Posterior cingulate gyrus (tissue), 11 donors: ENCODE measurements at regions not wholly inside any gene's neighbourhood (a gene's known extent, or its start where the extent isn't known, plus 50 kb on each side); places are given as distances from the start of the nearest gene placed in this dataset.

Source experiments
- DNase-seq, 10 donors: peaks; one replicate each; pipeline versions ENCODE4 v3.0.0 to v3.0.0-alpha.2; 2020 to 2021; ENCODE audit warnings: mixed read lengths in 3 of 10
- intact Hi-C: fragments of 100-400 bp; cut with DNase I; formaldehyde crosslinking; loops from one replicate; pipeline ENCODE4 v1.15.1; 2023

- intact Hi-C loops = loop anchor here (5.0 to 10.0 kb wide), 2 partner anchors 250 to 538 kb away; no protein-coding TSS in a partner anchor
- peak in 8 of 10 donors; percentile 17 to 86 (median 54) for DNase-seq
These were observed 124.2 kb downstream of the TMEM161B start for GRCh38 chr5:88144219-88145001.

DNA sequence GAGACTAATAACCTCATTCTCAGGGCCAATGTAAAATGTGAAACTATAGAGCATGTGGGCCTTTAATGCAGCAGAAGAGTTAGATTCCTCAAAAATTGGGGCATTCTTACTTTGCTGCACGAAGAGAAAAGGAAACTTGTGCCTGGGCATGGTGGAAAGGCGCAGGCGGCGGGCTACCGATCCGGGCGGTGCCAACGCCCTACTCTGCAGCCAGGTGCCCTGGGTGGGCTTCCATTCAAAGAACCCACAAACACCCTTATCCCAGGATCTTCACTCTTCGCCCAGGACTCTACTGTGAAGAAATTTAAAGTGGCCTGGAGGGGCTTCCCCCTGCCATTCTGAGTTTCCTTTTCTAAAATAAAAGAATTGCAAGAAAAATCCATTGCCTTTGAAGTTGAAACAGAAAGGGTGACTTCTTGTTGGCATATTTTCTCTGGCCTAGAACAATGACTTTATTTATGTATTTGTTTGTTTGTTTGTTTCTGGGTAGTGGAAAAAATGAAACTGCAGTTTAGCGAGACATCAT, 124.9 kb downstream of the TMEM161B start:
- peak in 4 of 10 donors; percentile 29 to 83 (median 56) for DNase-seq

GRCh38 chr5:88142886-88143692, 125.6 kb downstream of the TMEM161B start:
- DNase-seq = peak in 8 of 10 donors; percentile 19 to 86 (median 42)
- intact Hi-C loops = loop anchor here (5.0 to 10.0 kb wide), 2 partner anchors 252 to 539 kb away; no protein-coding TSS in a partner anchor

More for the DNA sequence above, 124.9 kb downstream of the TMEM161B start:
- intact Hi-C loops = loop anchor here (5.0 to 10.0 kb wide), 2 partner anchors 251 to 539 kb away; no protein-coding TSS in a partner anchor

DNA sequence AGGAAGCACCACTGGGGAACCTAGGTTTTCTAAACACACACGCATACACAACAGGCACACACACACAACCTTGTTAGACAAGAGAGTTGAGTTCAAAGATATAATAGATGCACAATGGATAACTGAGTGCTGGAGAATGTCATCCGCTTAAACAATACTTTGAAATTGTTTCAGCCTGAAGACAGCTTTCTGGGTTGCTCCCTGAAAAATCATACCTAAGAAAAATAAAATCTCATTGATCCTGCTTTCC, 126.1 kb downstream of the TMEM161B start:
- no peak for DNase-seq
- intact Hi-C loops = loop anchor here (5.0 to 10.0 kb wide), 2 partner anchors 252 to 540 kb away; no protein-coding TSS in a partner anchor

DNA sequence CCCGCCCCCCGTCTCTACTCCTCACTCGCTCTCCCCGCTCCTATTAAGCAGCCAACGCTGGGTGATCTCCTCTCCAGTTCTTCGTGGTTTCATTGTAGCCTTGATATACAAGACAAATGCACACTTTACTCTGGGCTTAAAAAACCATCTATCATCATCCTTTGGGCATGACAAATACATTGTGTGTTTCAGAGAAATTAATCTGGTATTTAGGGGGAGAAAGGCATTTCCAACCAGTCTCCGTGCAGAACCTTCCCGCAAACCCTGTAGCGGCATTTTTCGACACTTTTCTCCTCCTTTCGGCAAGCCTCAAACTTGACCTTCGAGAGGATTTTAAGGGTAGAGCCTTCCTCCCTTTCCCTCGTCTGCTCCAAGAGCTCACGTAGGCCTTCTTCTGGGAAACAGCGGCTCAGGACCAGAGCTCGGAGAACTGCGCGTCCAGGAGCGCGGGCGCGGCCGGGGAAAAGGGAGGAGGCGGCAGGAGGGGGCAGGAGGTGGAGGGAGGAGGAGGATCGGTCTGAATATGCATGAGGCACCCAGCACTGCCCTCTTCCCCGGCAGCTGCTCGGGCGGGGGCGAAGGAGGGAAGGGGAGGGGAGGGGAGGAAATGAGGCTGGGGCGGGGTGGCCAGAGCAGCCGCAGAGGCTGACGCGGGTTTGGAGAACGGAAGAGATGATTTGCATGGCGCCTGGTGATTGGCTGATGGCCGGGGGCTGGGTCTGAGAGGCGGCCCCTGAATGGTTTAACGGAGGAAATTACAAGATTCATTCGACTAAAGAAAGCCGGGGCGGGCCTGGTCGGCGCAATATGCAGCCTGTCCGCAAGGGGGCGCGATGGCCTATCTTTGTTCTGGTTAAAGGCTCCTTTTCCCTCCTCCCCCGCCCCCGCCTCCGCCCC, 127.5 kb downstream of the TMEM161B start:
- DNase-seq = peak; percentile 99 to 100 (median 99)
- intact Hi-C loops = loop anchor here (1.0 to 10.0 kb wide), 4 partner anchors 197 to 541 kb away; no protein-coding TSS in a partner anchor

DNA sequence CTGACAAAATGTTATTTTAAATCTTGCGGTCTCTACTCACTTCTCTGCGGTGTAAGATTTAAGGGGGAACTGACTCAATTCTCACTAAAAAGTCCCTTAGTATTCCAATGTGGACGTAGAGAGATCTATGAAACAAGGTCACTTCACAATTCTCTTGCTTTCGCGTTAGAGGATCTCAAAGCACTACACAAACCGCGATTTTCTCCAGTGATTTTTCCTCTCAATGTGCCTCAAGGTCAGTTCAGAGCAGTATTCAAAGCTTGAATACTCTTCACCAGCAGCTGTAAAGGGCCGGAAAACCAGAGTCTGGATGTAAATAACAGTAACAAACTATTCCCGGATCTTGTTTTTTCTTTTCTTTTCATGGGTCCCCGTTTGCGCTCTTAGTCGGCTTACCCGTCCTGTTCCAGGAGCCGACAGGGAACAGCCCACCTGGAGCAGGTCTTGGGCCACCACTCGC, 128.2 kb downstream of the TMEM161B start:
- intact Hi-C loops = loop anchor here (1.0 to 10.0 kb wide), 4 partner anchors 196 to 542 kb away; no protein-coding TSS in a partner anchor
- DNase-seq = peak in 5 of 10 donors; percentile 34 to 89 (median 81)

DNA sequence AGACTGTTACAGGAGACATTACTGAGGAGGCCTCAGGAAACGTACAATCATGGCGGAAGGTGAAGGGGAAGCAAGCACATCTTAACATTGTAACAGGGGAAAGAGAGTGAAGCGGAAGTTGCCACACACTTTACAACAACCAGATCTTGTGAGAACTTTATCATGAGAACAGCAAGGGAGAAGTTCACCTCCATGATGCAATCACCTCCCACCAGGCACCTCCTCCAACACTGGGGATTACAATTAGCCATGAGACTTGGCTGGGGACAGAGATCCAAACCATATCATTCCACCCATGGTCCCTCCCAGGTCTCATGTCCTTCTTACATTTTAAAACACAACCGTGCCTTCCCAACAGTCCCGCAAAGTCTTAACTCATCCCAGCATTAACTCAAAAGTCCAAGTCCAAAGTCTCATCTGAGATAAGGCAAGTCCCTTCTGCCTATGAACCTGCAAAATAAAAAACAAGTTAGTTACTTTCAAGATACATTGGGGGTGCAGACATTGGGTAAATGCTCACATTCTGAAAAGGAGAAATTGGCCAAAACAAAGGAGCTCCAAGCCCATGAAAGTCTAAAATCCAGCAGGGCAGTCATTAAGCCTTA, 138.3 kb downstream of the TMEM161B start:
- intact Hi-C loops = no loop called here
- DNase-seq = no peak

DNA sequence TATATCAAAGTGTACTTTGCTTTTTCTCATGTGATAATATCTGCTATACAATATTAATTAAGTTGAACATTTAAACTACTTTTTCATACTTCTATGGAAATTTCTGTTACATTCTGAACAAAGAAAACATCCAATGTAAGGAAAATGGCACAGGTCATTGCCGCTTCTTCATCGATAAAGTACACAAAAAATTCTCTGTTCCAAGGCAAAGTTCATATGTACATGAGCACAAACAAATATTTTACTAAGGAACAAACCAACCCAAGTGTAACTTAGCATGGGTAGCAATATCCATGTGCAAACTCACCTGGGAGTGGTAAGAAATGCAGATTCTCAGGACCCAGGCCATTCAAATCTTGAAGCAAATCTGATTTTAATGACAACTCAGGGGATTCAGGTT, 139.8 kb downstream of the TMEM161B start:
- no peak for DNase-seq
- intact Hi-C loops = no loop called here

DNA sequence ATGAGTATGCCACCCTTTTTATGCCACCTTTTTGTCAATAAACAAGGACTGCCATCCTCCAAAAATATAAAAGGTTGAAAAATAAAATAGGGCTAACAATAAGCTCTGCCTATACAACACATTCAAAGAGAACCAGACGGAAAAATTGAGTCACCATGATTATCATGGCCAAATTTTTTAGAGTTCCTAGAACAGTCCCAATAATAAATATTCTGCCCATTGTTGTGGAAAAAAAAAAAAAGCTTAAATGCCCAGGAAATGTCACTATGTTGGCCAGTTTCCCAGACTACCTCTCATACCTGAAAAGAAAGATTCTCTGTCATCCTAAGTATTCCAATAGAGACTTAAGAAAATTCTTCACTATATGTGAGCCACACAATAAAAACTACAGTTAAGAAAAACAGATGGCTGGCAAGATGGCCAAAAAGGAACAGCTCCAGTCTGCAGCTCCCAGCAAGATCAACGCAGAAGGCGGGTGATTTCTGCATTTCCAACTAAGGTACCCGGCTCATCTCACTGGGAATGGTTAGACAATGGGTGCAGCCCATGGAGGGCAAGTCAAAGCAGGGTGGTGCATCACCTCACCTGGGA, 149.0 kb downstream of the TMEM161B start:
- intact Hi-C loops = no loop called here
- DNase-seq = no peak

- no peak for DNase-seq
- intact Hi-C loops = no loop called here
These were observed 150.5 kb downstream of the TMEM161B start for GRCh38 chr5:88118179-88118578.

DNA sequence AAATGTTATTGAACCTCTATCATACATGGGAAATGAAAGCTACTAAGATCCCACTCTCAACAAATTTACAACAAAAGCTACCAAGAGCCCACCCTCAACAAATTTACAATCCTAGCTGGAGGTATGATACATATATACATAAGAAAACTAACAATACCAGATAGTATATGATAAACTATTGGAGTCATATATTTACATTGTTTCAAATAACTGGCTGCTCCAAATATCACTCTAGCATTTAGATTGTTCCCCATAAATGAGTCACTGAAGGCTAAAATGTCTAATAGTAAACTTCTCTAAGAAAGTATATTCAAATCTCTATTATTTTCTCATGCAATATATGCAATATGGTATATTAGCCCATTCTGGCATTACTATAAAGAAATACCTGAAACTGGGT, 151.1 kb downstream of the TMEM161B start:
- intact Hi-C loops = no loop called here
- DNase-seq = no peak

GRCh38 chr5:88116396-88116795, 152.2 kb downstream of the TMEM161B start:
- DNase-seq = no peak
- intact Hi-C loops = no loop called here

- DNase-seq = no peak
- intact Hi-C loops = no loop called here
These were observed 153.4 kb downstream of the TMEM161B start for GRCh38 chr5:88115211-88115610.

DNA sequence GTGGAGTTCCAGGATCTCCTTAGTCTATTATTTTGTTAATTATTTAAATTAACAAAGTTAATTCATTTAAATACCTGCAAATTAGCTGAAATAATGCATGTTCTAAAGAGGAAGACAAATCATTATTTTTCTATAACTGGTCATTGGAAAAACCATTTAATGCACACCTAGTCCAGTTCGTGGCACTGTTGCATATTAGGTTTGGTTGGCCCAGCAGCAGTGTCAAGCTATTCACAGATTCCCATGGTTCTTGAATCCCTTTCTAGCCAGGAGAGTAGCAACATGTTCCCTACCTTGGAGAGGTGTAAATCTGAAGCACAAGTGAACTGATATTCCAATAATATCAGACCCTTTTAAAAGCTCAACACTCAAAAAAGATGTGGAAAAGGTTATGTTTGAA, 155.2 kb downstream of the TMEM161B start:
- intact Hi-C loops = no loop called here
- DNase-seq = no peak

GRCh38 chr5:88109818-88110217, 158.8 kb downstream of the TMEM161B start:
- intact Hi-C loops = no loop called here
- DNase-seq = no peak

DNA sequence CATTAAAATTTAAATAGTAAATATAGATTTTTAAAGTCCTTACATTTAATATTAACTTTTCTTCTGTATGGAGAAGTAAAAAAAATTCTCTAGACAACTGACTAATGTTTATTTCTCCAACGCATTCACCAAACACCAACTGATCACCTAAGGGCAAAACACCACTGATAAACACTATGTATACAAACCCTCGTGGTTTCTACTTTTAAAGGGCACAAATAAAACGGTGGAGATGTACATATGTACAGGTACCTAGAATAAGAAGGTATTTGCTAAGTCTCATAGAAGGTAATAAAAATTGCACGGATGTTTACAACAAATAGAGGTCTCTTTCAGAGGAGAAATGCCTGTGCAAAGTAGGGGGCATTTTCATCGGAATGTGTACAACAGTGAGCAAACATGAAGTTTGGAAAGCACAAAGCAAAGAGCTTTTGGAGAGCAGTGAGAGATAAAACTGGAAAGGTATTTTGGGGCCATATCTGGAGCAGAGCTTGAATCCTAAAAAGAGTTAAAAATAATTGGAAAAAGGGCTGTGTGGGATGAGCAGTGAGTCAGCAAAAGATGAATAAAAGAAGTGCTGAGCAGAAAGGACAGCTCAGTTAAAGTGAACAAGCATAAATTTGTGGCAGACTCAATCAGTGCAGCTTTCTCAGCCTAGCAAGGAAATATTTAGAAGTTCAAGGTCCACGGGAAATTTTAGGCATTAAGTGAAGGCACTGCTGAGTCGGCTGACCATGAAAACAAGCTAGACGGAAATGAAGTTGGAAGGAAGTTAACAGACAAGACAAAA, 160.0 kb downstream of the TMEM161B start:
- intact Hi-C loops = no loop called here
- no peak for DNase-seq

GRCh38 chr5:88094906-88095496, 173.6 kb downstream of the TMEM161B start:
- intact Hi-C loops = no loop called here

GRCh38 chr5:88094403-88094802, 174.2 kb downstream of the TMEM161B start:
- DNase-seq = peak in 1 of 10 donors; percentile 44
- intact Hi-C loops = no loop called here

More at GRCh38 chr5:88094906-88095496, 173.6 kb downstream of the TMEM161B start:
- peak in 1 of 10 donors; percentile 43 for DNase-seq
